ENCODE measurements at regions not wholly inside any gene's neighbourhood (a gene's known extent, or its start where the extent isn't known, plus 50 kb on each side); places are given as distances from the start of the nearest gene placed in this dataset.

DNA sequence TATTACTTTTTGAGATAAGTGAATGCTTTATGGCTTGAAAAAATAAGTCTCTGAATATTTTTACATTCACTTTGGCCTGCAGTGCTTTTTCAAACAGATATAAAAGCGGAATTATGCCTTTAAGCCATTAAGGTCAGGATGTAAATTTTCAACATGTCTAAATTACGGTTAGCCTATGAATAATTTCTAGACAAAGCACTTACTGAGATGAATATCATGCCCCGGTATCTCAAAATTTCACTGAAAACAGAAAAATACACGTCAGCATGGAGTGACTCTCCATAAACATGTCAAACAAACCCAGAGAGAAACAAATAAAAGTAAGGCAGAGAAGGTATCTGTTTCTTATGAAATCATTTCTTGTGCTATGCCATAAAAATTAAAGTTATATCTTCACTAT lies 853.9 kb downstream of the KCNT2 start:
- Histone ChIP-seq H4K20me1 (ENCODE audit: insufficient read depth, low read depth, low read length) (no peaks in the 10 kb centered on the region), H3K9me2 (replicated peaks; ENCODE audit: insufficient read depth, low read length) (no peaks in the 10 kb centered on the region), H3K4me1 (ENCODE audit: low read length) (no peaks in the 10 kb centered on the region), H3K36me3 (ENCODE audit: insufficient read depth, low read length) (no peaks in the 10 kb centered on the region), H3K4me3 (ENCODE audit: low read length) (no peak overlapping the region), H2AFZ (ENCODE audit: low read length) (no peak overlapping the region), H3K9ac (ENCODE audit: low read length) (no peak overlapping the region), H3K27ac (ENCODE audit: low read length) (no peak overlapping the region), H3K79me2 (ENCODE audit: low read length) (no peaks in the 10 kb centered on the region), H3K9me3 (ENCODE audit: low read length) (peaks cover 14% of the 10 kb centered on the region), H3K4me2 (ENCODE audit: low read depth, low read length, poor library complexity, severe bottlenecking) (no peak overlapping the region), H3K27me3 (ENCODE audit: low read length) (no peaks in the 10 kb centered on the region)
- no peak for DNase-seq

DNA sequence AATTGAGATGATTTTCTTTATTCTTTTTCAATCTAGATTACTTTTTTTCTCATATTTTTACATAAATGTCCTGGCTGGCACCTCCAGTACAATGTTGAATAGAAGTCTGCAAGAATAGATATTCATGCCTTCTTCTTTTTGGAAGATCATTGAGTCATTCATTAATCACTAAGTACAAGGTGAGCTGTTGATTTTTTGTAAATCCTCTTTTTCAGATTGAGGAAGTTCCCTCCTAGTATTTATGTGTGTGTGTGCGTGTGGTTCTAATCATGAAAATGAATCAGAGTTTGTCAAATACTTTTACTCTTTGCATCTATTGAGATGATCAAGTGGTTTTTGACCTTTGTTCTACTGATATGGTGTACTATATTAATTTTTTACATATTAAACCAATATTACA lies 859.3 kb downstream of the KCNT2 start:
- Histone ChIP-seq H3K4me1 (ENCODE audit: low read length) (no peaks in the 10 kb centered on the region), H3K79me2 (ENCODE audit: low read length) (no peaks in the 10 kb centered on the region), H3K9me3 (ENCODE audit: low read length) (peaks cover 11% of the 10 kb centered on the region), H3K27me3 (ENCODE audit: low read length) (no peaks in the 10 kb centered on the region), H3K4me3 (ENCODE audit: low read length) (no peak overlapping the region), H3K9ac (ENCODE audit: low read length) (no peak overlapping the region), H3K27ac (ENCODE audit: low read length) (no peak overlapping the region), H3K4me2 (ENCODE audit: low read depth, low read length, poor library complexity, severe bottlenecking) (no peak overlapping the region), H2AFZ (ENCODE audit: low read length) (no peak overlapping the region), H4K20me1 (ENCODE audit: insufficient read depth, low read depth, low read length) (no peaks in the 10 kb centered on the region), H3K9me2 (replicated peaks; ENCODE audit: insufficient read depth, low read length) (no peaks in the 10 kb centered on the region), H3K36me3 (ENCODE audit: insufficient read depth, low read length) (no peaks in the 10 kb centered on the region)
- no peak for DNase-seq

DNA sequence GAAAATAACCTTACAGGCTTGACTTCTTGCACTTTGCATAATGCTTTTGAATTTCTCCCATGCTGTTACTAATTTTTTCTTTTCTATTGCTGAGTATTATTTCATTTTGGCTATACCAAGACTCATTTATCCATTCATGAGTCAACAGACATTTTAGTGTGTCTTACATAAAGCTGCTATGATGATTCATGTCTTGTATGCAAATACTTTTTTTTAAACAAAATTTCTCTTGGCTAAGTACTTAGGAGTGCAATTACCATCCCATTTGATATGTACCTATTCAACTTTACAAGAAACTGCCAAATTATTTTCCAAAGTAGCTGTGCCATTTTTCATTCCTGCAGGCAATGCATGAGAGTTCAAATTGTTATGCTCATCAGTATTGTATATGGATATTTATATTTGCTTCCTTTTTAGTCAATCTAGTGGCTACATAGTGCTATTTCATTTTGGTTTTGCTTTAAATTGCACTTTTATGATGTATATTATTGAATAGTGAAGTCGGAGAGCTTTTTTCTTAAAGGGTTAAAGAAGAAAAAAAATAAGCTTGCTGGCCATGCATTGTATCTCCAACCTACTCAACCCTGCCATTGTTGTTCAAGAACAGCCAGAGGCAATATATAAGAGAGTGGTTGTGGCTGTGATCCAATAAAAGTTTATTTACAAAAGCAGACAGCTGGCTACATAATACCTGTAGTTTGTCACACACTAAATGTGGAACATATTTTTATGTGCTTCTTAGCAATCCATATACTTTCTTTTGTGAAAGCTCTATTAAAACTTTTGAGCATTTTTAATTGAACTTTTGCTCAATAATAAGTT lies 862.8 kb downstream of the KCNT2 start:
- Histone ChIP-seq H3K9me2 (replicated peaks; ENCODE audit: insufficient read depth, low read length) (no peaks in the 10 kb centered on the region), H3K79me2 (ENCODE audit: low read length) (no peaks in the 10 kb centered on the region), H3K27ac (ENCODE audit: low read length) (no peak overlapping the region), H3K4me3 (ENCODE audit: low read length) (no peak overlapping the region), H3K9me3 (ENCODE audit: low read length) (peaks cover 7% of the 10 kb centered on the region; the same call in 1 of the 2 replicates), H3K4me1 (ENCODE audit: low read length) (no peaks in the 10 kb centered on the region), H3K4me2 (ENCODE audit: low read depth, low read length, poor library complexity, severe bottlenecking) (no peak overlapping the region), H3K27me3 (ENCODE audit: low read length) (no peaks in the 10 kb centered on the region), H3K9ac (ENCODE audit: low read length) (no peak overlapping the region), H2AFZ (ENCODE audit: low read length) (no peak overlapping the region; the same call in 1 of the 2 replicates), H4K20me1 (ENCODE audit: insufficient read depth, low read depth, low read length) (no peaks in the 10 kb centered on the region), H3K36me3 (ENCODE audit: insufficient read depth, low read length) (no peaks in the 10 kb centered on the region)
- no peak for DNase-seq

DNA sequence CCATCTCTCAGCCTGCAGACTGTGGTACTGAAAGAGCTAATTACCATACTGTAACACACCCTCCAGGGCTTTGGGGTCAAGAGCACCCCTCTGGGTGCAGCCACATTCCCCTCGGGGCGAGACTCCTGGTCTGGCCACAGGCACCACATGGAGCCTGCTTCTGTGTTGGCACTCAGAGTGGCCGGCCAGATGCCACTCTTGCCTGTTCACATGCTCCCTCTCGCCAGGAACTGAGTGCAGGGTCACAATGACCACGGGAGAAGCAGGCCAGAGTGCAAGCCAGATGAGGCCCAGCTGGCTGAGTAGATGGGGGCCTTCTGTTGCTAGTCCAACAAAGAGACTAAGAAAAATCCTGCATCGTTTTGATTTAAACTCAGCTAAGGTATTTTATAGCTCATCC lies 864.0 kb downstream of the KCNT2 start:
- DNase-seq = no peak
- Histone ChIP-seq H3K4me1 (ENCODE audit: low read length) (no peaks in the 10 kb centered on the region), H3K79me2 (ENCODE audit: low read length) (no peaks in the 10 kb centered on the region), H3K4me3 (ENCODE audit: low read length) (no peak overlapping the region), H3K4me2 (ENCODE audit: low read depth, low read length, poor library complexity, severe bottlenecking) (no peak overlapping the region), H3K27me3 (ENCODE audit: low read length) (no peaks in the 10 kb centered on the region), H3K36me3 (ENCODE audit: insufficient read depth, low read length) (no peaks in the 10 kb centered on the region), H3K27ac (ENCODE audit: low read length) (no peak overlapping the region), H4K20me1 (ENCODE audit: insufficient read depth, low read depth, low read length) (no peaks in the 10 kb centered on the region), H2AFZ (ENCODE audit: low read length) (no peak overlapping the region), H3K9me3 (ENCODE audit: low read length) (peaks cover 7% of the 10 kb centered on the region; the same call in 1 of the 2 replicates), H3K9ac (ENCODE audit: low read length) (no peak overlapping the region), H3K9me2 (replicated peaks; ENCODE audit: insufficient read depth, low read length) (no peaks in the 10 kb centered on the region)

DNA sequence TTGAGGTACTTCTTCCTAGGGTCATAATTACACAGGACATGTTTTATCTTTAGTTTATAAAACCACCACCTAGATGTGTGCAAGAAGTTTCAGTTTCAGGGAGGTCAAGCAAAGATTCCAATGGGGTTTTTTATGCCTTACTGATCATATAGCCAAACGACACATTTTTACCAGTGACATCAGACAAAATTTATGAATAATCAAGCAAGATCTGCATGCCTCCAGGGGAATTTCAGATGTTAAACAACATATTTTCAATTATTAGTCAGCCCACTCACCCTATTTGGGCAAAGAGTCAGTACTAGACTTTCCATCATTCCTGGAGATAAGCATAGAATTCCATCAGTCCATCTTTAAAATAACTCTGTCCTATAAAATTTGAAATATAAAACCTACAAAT lies 867.4 kb downstream of the KCNT2 start:
- H3K27me3 ChIP-seq (ENCODE audit: low read length) = no peaks in the 10 kb centered on the region
- no peak overlapping the region for H3K4me3 ChIP-seq (ENCODE audit: low read length)
- H3K79me2 ChIP-seq (ENCODE audit: low read length) = no peaks in the 10 kb centered on the region
- no peak overlapping the region for H3K27ac ChIP-seq (ENCODE audit: low read length)
- H2AFZ ChIP-seq (ENCODE audit: low read length) = no peak overlapping the region
- no peak for DNase-seq
- no peak overlapping the region for H3K9ac ChIP-seq (ENCODE audit: low read length)
- H3K4me1 ChIP-seq (ENCODE audit: low read length) = no peaks in the 10 kb centered on the region
- no peaks in the 10 kb centered on the region for H3K9me2 ChIP-seq (replicated peaks; ENCODE audit: insufficient read depth, low read length)
- no peaks in the 10 kb centered on the region for H4K20me1 ChIP-seq (ENCODE audit: insufficient read depth, low read depth, low read length)
- peaks cover 6% of the 10 kb centered on the region; the same call in 1 of the 2 replicates for H3K9me3 ChIP-seq (ENCODE audit: low read length)
- no peak overlapping the region for H3K4me2 ChIP-seq (ENCODE audit: low read depth, low read length, poor library complexity, severe bottlenecking)
- H3K36me3 ChIP-seq (ENCODE audit: insufficient read depth, low read length) = no peaks in the 10 kb centered on the region

DNA sequence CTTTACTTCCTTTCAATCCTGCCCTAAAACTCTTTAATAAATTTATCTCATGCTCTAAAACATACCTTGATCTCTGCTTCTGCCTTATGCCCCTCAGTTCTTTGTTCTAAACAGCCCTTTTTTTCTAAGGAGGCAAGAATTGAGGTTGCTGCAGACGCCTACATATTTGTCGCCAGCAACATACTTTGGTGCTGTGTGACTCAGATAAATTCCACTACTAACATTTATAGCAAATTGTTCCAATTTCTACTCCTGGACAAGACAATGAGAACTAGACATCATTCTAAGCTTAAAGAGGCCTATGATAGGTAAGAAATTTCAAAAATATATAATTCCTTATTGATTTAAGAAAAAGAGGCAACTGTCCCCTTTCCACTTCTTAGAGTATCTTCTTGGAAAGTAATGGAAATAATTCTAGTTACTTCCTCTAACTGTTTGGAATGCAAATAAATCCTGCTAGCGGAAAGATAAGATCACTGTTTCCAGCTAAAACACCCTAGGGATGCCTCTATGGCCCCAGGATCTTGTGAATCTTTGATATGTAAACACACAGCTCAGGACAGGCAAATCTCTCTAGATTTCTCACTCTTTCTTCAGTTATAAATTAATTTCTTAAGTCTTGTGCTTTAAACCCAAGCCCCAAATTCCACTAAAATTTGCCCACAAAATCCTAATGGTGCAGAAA lies 869.1 kb downstream of the KCNT2 start:
- H3K36me3 ChIP-seq (ENCODE audit: insufficient read depth, low read length) = no peaks in the 10 kb centered on the region
- no peaks in the 10 kb centered on the region for H4K20me1 ChIP-seq (ENCODE audit: insufficient read depth, low read depth, low read length)
- no peaks in the 10 kb centered on the region for H3K4me1 ChIP-seq (ENCODE audit: low read length)
- H3K9me2 ChIP-seq (replicated peaks; ENCODE audit: insufficient read depth, low read length) = no peaks in the 10 kb centered on the region; the same call in 1 of the 2 replicates
- no peaks in the 10 kb centered on the region for H3K79me2 ChIP-seq (ENCODE audit: low read length)
- H3K4me3 ChIP-seq (ENCODE audit: low read length) = no peak overlapping the region
- no peak overlapping the region for H3K27ac ChIP-seq (ENCODE audit: low read length)
- no peak overlapping the region for H2AFZ ChIP-seq (ENCODE audit: low read length)
- H3K27me3 ChIP-seq (ENCODE audit: low read length) = no peaks in the 10 kb centered on the region
- H3K9me3 ChIP-seq (ENCODE audit: low read length) = peaks cover 3% of the 10 kb centered on the region; the same call in 1 of the 2 replicates
- H3K4me2 ChIP-seq (ENCODE audit: low read depth, low read length, poor library complexity, severe bottlenecking) = no peak overlapping the region
- no peak overlapping the region for H3K9ac ChIP-seq (ENCODE audit: low read length)
- no peak for DNase-seq

DNA sequence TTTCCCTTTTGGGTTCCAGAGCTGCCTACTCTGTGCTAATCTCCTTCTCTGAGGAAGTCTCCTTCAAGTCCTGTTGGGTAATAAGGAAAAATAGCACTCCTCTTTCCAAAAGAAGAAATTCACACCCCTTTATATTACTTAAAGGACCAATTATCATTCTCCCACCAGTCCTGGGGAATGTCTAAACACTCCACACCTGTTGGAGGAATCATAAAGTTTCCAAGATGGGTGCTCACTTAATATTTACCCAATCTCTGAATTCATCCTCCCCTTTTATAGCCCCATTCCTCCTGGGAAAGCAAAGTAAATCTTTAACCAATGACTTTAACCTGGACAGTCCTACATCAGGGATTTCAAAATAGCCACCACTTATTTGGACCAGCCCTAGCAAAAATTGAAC lies 873.1 kb downstream of the KCNT2 start:
- Histone ChIP-seq H3K79me2 (ENCODE audit: low read length) (no peaks in the 10 kb centered on the region), H3K9me3 (ENCODE audit: low read length) (peaks cover 3% of the 10 kb centered on the region; the same call in 1 of the 2 replicates), H3K27ac (ENCODE audit: low read length) (no peak overlapping the region), H3K9me2 (replicated peaks; ENCODE audit: insufficient read depth, low read length) (no peaks in the 10 kb centered on the region; the same call in 1 of the 2 replicates), H3K4me2 (ENCODE audit: low read depth, low read length, poor library complexity, severe bottlenecking) (no peak overlapping the region), H3K36me3 (ENCODE audit: insufficient read depth, low read length) (no peaks in the 10 kb centered on the region), H3K9ac (ENCODE audit: low read length) (no peak overlapping the region), H4K20me1 (ENCODE audit: insufficient read depth, low read depth, low read length) (no peaks in the 10 kb centered on the region), H3K27me3 (ENCODE audit: low read length) (no peaks in the 10 kb centered on the region), H3K4me1 (ENCODE audit: low read length) (no peaks in the 10 kb centered on the region), H2AFZ (ENCODE audit: low read length) (no peak overlapping the region), H3K4me3 (ENCODE audit: low read length) (no peak overlapping the region)
- no peak for DNase-seq

DNA sequence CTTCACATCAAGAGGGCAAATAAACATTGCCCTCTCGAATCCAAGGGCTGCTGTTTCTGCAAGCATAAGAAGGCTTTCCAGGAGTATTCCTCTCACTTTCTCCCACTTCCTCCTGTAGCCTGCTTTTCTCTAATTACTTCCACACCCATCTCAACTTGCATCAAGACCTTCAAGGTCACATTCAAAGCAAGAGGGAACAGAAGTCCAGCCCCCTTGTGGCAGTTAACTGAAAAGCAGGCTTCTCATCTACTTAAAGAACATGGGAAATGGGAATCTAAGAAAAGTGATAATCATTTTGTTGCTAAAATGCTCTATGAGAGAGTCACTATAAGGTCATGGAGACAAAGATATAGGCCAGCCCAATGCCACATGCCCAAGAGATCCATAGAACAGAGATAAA lies 874.4 kb downstream of the KCNT2 start:
- Histone ChIP-seq H3K4me1 (ENCODE audit: low read length) (no peaks in the 10 kb centered on the region), H3K36me3 (ENCODE audit: insufficient read depth, low read length) (no peaks in the 10 kb centered on the region), H3K79me2 (ENCODE audit: low read length) (no peaks in the 10 kb centered on the region), H3K27me3 (ENCODE audit: low read length) (no peaks in the 10 kb centered on the region), H4K20me1 (ENCODE audit: insufficient read depth, low read depth, low read length) (no peaks in the 10 kb centered on the region), H3K4me3 (ENCODE audit: low read length) (no peak overlapping the region), H3K27ac (ENCODE audit: low read length) (no peak overlapping the region), H2AFZ (ENCODE audit: low read length) (no peak overlapping the region), H3K9ac (ENCODE audit: low read length) (no peak overlapping the region), H3K9me3 (ENCODE audit: low read length) (peaks cover 4% of the 10 kb centered on the region; the same call in 1 of the 2 replicates), H3K4me2 (ENCODE audit: low read depth, low read length, poor library complexity, severe bottlenecking) (no peak overlapping the region), H3K9me2 (replicated peaks; ENCODE audit: insufficient read depth, low read length) (no peaks in the 10 kb centered on the region; the same call in 1 of the 2 replicates)
- peak; percentile 56 for DNase-seq

Data from Karpas-422 (cell line).